ENCODE measurements at regions not wholly inside any gene's neighbourhood (a gene's known extent, or its start where the extent isn't known, plus 50 kb on each side); places are given as distances from the start of the nearest gene placed in this dataset.
"Not testable (repeated sequence)": the region's sequence is repeated elsewhere in the genome, so short reads cannot be mapped to it uniquely, and the experiment has no call there.

- TF ChIP-seq CTCF (IDR thresholded peaks at IDR 0.05); REST (IDR thresholded peaks at IDR 0.05; ENCODE audit: insufficient read depth in 1 of 2, low read depth in 2 of 2, low read length in 1 of 2); POLR2AphosphoS5 (IDR thresholded peaks at IDR 0.05; ENCODE audit: low read depth, low read length): not testable (repeated sequence)
Measured at GRCh38 chr11:38115381-38115780, 1517.3 kb upstream of the RAG2 start.

Measured in Panc1 (cell line).